Stimulated activated CD4-positive, alpha-beta T cell treated with anti-CD3 and anti-CD28 coated beads, Interleukin-4, amount 100 ng/mL, for 4 hours (primary cell): ENCODE measurements at regions not wholly inside any gene's neighbourhood (a gene's known extent, or its start where the extent isn't known, plus 50 kb on each side); places are given as distances from the start of the nearest gene placed in this dataset.
"Not testable (repeated sequence)": the region's sequence is repeated elsewhere in the genome, so short reads cannot be mapped to it uniquely, and the experiment has no call there.

Source experiments
- DNase-seq, 2 experiments: peaks; one replicate each; pipeline ENCODE4 v3.0.0-alpha.2; 2020

- not testable (repeated sequence) for DNase-seq
These were observed 1883.1 kb upstream of the TENM3 start for GRCh38 chr4:180360113-180360512.

GRCh38 chr4:180363815-180364214 lies 1879.4 kb upstream of the TENM3 start:
- DNase-seq: no peak

GRCh38 chr4:180372691-180373090 lies 1870.5 kb upstream of the TENM3 start:
- no peak for DNase-seq

GRCh38 chr4:180377741-180378140 lies 1865.5 kb upstream of the TENM3 start:
- no peak for DNase-seq

- no peak for DNase-seq
These were observed 1862.5 kb upstream of the TENM3 start for GRCh38 chr4:180380733-180381132.

- DNase-seq: no peak
These were observed 1851.6 kb upstream of the TENM3 start for GRCh38 chr4:180391613-180392012.

- no peak for DNase-seq
These were observed 1848.9 kb upstream of the TENM3 start for GRCh38 chr4:180394312-180394711.

GRCh38 chr4:180394730-180395129 lies 1848.5 kb upstream of the TENM3 start:
- DNase-seq: no peak

GRCh38 chr4:180398564-180398963 lies 1844.6 kb upstream of the TENM3 start:
- DNase-seq: no peak

- no peak for DNase-seq
These were observed 1835.8 kb upstream of the TENM3 start for GRCh38 chr4:180407275-180407885.

- no peak for DNase-seq
These were observed 1824.2 kb upstream of the TENM3 start for GRCh38 chr4:180418819-180419531.

- no peak for DNase-seq
These were observed 1820.1 kb upstream of the TENM3 start for GRCh38 chr4:180422989-180423711.

- no peak for DNase-seq
These were observed 1819.5 kb upstream of the TENM3 start for GRCh38 chr4:180423712-180424057.

- DNase-seq: no peak
These were observed 1816.3 kb upstream of the TENM3 start for GRCh38 chr4:180426938-180427337.

GRCh38 chr4:180430283-180430682 lies 1812.9 kb upstream of the TENM3 start:
- DNase-seq: no peak

GRCh38 chr4:180434131-180434895 lies 1808.9 kb upstream of the TENM3 start:
- DNase-seq: no peak

GRCh38 chr4:180436361-180436760 lies 1806.8 kb upstream of the TENM3 start:
- DNase-seq: no peak

- no peak for DNase-seq
These were observed 1805.6 kb upstream of the TENM3 start for GRCh38 chr4:180437601-180438000.

- DNase-seq: no peak
These were observed 1794.9 kb upstream of the TENM3 start for GRCh38 chr4:180448306-180448705.

GRCh38 chr4:180449395-180449956 lies 1793.7 kb upstream of the TENM3 start:
- DNase-seq: no peak

- DNase-seq: no peak
These were observed 1788.0 kb upstream of the TENM3 start for GRCh38 chr4:180455226-180455625.

GRCh38 chr4:180456928-180457327 lies 1786.3 kb upstream of the TENM3 start:
- DNase-seq: no peak

- DNase-seq: no peak
These were observed 1781.1 kb upstream of the TENM3 start for GRCh38 chr4:180462116-180462515.
